HL-60 (cell line): ENCODE measurements at regions not wholly inside any gene's neighbourhood (a gene's known extent, or its start where the extent isn't known, plus 50 kb on each side); places are given as distances from the start of the nearest gene placed in this dataset.

Experiments used
- DNase-seq, 2 experiments: peaks; one replicate each; pipeline ENCODE4 v3.0.0-alpha.2; 2010 to 2020; ENCODE audit warnings: low read depth in 1 of 2, low spot score in 1 of 2
- H3K27ac ChIP-seq: fragments of 250-450 bp; sonication (Bioruptor Pico); replicated peaks from 2 replicates; pipeline ENCODE4 v1.5.1; 2020; ENCODE audit warnings: mild to moderate bottlenecking, moderate library complexity
- H3K27me3 ChIP-seq: fragments of 250-450 bp; sonication (Bioruptor Pico); 2 replicates; pipeline ENCODE4 v1.5.1; 2021; ENCODE audit warnings: mild to moderate bottlenecking, moderate library complexity; ENCODE audit not compliant: insufficient read depth, poor library complexity, severe bottlenecking
- H3K4me3 ChIP-seq: replicated peaks from 2 replicates; pipeline ENCODE4 v1.5.1; 2011; ENCODE audit warnings: mild to moderate bottlenecking, control low read depth, low read length; ENCODE audit not compliant: insufficient read depth
- GABPA ChIP-seq: IDR thresholded peaks from 2 replicates; pipeline ENCODE4 v1.6.1; 2012; ENCODE audit warnings: low read depth
- POLR2AphosphoS5 ChIP-seq: IDR thresholded peaks from 2 replicates; pipeline ENCODE4 v1.6.1; 2012; ENCODE audit warnings: low read depth
- SPI1 ChIP-seq: IDR thresholded peaks from 2 replicates; pipeline ENCODE4 v1.6.1; 2012; ENCODE audit warnings: low read depth, mild to moderate bottlenecking, borderline replicate concordance
- TF ChIP-seq, protein P1 (sequence below): IDR thresholded peaks from one replicate; pipeline ENCODE4 v1.5.1; 2011; ENCODE audit warnings: low read length, control low read depth, inconsistent platforms; ENCODE audit not compliant: insufficient read depth
- TF ChIP-seq, protein P2 (sequence below): IDR thresholded peaks from 2 replicates; pipeline ENCODE4 v1.6.1; 2012; ENCODE audit warnings: low read depth; ENCODE audit not compliant: insufficient replicate concordance

DNA sequence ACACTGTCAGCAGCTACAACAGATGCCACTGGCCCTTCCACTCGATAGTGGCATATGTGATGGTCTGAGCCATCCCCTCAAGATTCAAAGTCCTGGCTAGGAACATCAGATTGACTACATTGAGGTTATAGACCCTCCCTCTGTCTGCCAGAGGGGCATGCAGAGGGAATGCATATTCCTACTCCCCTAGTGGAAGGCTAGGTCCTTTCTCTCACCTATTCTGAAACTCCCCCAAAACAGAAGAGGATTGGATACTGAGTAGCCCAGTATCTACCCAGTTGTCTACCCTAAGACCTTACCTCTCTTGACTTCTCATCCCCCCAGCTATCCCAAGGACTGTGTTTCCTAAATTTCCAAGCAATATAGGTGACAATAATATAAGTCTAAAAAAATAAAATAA is 78.5 kb upstream of the PDE4D start:
- DNase-seq, result no peak
- H3K4me3 ChIP-seq, result no peak overlapping the region
- TF ChIP-seq SPI1 (no peak), GABPA (no peak), POLR2AphosphoS5 (no peak)
- TF ChIP-seq, protein P1, sequence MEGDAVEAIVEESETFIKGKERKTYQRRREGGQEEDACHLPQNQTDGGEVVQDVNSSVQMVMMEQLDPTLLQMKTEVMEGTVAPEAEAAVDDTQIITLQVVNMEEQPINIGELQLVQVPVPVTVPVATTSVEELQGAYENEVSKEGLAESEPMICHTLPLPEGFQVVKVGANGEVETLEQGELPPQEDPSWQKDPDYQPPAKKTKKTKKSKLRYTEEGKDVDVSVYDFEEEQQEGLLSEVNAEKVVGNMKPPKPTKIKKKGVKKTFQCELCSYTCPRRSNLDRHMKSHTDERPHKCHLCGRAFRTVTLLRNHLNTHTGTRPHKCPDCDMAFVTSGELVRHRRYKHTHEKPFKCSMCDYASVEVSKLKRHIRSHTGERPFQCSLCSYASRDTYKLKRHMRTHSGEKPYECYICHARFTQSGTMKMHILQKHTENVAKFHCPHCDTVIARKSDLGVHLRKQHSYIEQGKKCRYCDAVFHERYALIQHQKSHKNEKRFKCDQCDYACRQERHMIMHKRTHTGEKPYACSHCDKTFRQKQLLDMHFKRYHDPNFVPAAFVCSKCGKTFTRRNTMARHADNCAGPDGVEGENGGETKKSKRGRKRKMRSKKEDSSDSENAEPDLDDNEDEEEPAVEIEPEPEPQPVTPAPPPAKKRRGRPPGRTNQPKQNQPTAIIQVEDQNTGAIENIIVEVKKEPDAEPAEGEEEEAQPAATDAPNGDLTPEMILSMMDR, result no peak
- TF ChIP-seq, protein P2, sequence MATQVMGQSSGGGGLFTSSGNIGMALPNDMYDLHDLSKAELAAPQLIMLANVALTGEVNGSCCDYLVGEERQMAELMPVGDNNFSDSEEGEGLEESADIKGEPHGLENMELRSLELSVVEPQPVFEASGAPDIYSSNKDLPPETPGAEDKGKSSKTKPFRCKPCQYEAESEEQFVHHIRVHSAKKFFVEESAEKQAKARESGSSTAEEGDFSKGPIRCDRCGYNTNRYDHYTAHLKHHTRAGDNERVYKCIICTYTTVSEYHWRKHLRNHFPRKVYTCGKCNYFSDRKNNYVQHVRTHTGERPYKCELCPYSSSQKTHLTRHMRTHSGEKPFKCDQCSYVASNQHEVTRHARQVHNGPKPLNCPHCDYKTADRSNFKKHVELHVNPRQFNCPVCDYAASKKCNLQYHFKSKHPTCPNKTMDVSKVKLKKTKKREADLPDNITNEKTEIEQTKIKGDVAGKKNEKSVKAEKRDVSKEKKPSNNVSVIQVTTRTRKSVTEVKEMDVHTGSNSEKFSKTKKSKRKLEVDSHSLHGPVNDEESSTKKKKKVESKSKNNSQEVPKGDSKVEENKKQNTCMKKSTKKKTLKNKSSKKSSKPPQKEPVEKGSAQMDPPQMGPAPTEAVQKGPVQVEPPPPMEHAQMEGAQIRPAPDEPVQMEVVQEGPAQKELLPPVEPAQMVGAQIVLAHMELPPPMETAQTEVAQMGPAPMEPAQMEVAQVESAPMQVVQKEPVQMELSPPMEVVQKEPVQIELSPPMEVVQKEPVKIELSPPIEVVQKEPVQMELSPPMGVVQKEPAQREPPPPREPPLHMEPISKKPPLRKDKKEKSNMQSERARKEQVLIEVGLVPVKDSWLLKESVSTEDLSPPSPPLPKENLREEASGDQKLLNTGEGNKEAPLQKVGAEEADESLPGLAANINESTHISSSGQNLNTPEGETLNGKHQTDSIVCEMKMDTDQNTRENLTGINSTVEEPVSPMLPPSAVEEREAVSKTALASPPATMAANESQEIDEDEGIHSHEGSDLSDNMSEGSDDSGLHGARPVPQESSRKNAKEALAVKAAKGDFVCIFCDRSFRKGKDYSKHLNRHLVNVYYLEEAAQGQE, result no peak
- no peak overlapping the region for H3K27ac ChIP-seq
- H3K27me3 ChIP-seq, result no peaks in the 10 kb centered on the region

DNA sequence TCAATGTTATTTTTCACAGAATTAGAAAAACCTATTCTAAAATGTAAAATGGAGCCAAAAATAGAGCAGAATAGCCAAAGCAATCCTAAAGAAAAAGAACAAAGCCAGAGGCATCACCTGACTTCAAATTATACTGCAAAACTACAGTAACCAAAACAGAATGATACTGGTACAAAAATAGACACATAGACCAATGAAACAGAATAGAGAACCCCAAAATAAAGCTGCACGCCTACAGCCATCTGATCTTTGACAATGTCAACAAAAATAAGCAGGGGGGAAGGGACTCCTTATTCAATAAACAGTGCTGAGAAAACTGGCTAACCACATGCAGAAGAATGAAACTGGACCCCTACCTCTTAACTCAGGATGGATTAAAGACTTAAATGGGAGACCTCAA is 65.8 kb upstream of the PDE4D start:
- Histone ChIP-seq H3K27me3 (no peaks in the 10 kb centered on the region), H3K4me3 (no peak overlapping the region), H3K27ac (no peak overlapping the region)
- DNase-seq, result no peak
- no peak for TF ChIP-seq GABPA
- TF ChIP-seq, protein P1, result no peak
- TF ChIP-seq POLR2AphosphoS5, result no peak
- TF ChIP-seq, protein P2, result no peak
- TF ChIP-seq SPI1, result no peak

DNA sequence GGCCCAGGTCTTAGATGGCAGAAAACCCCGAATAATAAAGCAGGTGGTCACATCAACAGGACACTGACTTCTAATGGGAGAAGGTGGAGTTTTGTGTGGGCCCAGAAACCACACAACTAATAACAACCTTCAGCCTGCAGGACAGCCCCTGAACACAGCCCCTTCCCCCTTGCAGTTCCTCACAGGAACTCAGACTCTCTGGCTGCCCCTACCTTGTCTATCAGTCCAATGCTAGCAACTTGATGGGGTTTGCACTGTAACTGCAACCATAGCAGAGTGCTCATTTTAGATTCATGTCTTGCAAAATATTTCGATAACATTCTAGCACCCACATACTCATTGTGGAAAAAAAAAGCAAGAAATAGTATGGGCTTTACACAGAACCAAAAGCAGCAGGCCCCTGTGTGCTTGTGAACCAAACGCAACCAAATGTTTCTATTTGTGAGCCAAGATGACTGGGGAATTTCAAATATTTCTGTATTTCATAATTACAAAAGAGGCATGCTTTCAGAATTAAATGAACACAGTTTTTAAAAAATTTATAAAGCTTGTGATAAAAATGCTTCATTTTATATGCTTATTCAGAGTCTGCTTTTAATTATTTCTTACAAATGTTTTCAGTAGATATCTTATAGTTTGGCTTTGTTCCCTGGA is 62.7 kb upstream of the PDE4D start:
- Histone ChIP-seq H3K27me3 (no peaks in the 10 kb centered on the region), H3K4me3 (no peak overlapping the region), H3K27ac (no peak overlapping the region)
- no peak for DNase-seq
- no peak for TF ChIP-seq POLR2AphosphoS5
- TF ChIP-seq GABPA, result no peak
- TF ChIP-seq, protein P1, result no peak
- TF ChIP-seq SPI1, result no peak

GRCh38 chr5:59955241-59955640 is 61.7 kb upstream of the PDE4D start:
- TF ChIP-seq POLR2AphosphoS5, result no peak
- no peak for TF ChIP-seq SPI1
- TF ChIP-seq, protein P2, result no peak
- TF ChIP-seq, protein P1, result no peak
- TF ChIP-seq GABPA, result no peak
- no peak overlapping the region for H3K27ac ChIP-seq
- H3K27me3 ChIP-seq, result no peaks in the 10 kb centered on the region
- no peak overlapping the region for H3K4me3 ChIP-seq
- no peak for DNase-seq
